ENCODE measurements at regions not wholly inside any gene's neighbourhood (a gene's known extent, or its start where the extent isn't known, plus 50 kb on each side); places are given as distances from the start of the nearest gene placed in this dataset.
"Not testable (repeated sequence)": the region's sequence is repeated elsewhere in the genome, so short reads cannot be mapped to it uniquely, and the experiment has no call there.

GRCh38 chr10:64113792-64114191 lies 592.6 kb downstream of the REEP3 start:
- DNase-seq (ENCODE audit: low read depth in 2 of 2): no peak

GRCh38 chr10:64115471-64115870 lies 594.3 kb downstream of the REEP3 start:
- DNase-seq (ENCODE audit: low read depth in 2 of 2): no peak

DNA sequence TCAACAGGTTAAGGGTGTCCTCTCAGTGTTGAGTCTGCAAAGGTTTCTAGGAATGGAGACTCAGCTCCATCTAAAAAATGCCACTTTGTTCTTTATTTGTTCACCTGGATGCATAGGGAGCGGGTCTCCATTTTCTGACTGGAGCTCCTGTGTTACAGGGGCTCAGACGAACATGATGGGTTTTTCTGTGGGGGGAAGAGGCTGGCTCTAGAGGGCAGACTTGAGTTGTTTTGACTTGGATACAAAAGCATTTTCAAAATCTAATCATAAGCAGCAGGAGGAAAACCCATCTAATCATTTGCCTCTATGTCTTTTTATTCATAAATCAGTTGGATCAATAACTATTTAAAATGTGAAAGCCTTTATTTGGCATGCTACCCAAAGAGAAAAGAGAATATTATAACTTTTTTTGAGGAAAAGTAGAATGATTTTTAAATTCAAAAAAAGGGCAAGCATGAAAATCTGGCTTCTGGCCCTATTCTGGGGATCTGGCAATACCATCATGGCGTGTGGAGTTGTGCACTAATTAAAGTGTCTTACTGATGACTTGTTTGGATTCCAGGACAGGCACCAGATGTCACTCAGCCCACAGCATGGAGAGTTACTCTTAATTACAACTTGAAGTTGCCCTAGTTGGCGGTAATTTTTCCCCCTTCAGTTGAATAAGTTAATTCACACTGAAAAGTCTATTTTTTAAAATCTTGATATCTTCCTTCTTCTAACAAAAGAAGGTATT lies 594.9 kb downstream of the REEP3 start:
- DNase-seq (ENCODE audit: low read depth in 2 of 2): no peak

DNA sequence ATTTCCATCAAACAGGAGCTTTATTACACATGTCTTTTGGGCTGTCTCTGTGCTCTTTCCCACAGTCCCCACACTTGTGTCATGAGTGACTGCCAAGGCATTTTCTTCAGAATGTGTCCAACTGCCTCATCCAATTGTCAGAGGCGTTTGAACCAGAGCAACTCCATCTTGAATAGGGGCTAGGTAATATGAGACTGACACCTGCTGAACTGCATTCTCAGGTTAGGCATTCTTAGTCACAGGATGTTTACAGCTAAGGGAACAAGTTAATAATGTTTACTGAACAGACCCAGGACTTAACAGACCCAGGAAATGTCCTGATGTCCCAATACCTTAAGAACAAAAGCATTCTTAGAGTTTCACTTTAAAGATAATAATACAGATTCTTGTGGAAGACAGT lies 595.5 kb downstream of the REEP3 start:
- DNase-seq (ENCODE audit: low read depth in 2 of 2): no peak

DNA sequence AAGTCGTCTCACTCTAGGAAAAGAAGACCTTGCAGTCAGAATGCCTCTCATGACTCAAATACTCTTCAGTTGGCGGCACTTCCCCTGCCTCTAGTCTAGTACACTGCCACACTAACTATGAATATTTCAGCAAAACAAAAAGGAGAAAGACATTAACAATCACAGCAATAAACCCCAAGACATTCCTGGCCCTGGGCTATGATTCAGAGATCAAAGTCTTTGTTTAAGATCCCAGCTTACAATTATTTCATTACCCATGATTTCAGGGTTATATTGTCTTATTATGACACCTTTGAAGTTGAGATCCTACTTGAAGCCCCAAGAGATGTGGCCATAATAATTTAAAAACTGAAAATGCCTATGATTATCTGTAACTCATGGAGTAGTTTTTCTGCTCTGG lies 597.5 kb downstream of the REEP3 start:
- DNase-seq (ENCODE audit: low read depth in 2 of 2): no peak

GRCh38 chr10:64120301-64120980 lies 599.2 kb downstream of the REEP3 start:
- DNase-seq (ENCODE audit: low read depth in 2 of 2): not testable (repeated sequence)

DNA sequence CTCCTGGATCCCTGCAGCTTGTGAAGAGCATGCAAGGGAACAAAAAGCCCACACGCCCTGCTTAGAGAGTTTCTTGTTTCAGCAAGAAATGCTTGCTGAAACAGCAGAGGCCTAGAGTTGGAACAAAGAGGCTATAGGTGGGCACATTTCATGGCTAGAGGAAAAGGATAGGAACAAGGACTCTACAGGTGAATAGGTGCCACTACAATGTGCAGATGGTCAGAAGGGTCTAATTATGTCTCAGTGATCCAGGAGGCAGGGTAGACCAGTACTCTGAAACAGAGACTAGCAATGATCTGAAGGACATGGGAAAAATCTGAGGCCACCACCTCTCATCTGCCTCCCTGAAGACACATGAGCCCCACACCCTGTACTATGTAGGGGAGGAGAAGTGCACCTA lies 609.0 kb downstream of the REEP3 start:
- no peak for DNase-seq (ENCODE audit: low read depth in 2 of 2)

- no peak for DNase-seq (ENCODE audit: low read depth in 2 of 2)
Measured at GRCh38 chr10:64134676-64135075, 613.5 kb downstream of the REEP3 start.

DNA sequence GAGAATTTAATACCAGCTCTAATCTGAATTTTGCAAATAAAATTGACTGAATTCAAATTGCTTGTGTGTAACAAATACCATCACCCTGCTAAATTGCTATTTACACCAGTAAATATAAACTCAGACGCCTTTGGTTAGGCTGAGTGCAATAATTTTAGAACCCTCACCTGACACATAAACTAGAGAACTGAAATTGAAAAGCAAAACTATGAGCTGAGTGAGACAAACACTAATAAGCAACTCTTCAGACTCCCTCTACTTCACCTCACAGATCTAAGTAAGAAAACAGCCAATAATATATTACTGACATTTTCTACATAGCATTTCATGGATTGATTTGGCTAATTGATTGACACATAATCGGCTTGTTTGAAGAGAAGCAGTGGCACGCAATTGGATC lies 621.2 kb downstream of the REEP3 start:
- DNase-seq (ENCODE audit: low read depth in 2 of 2): no peak

- no peak for DNase-seq (ENCODE audit: low read depth in 2 of 2)
Measured at GRCh38 chr10:64148607-64149006, 627.4 kb downstream of the REEP3 start.

GRCh38 chr10:64156166-64156565 lies 635.0 kb downstream of the REEP3 start:
- no peak for DNase-seq (ENCODE audit: low read depth in 2 of 2)

DNA sequence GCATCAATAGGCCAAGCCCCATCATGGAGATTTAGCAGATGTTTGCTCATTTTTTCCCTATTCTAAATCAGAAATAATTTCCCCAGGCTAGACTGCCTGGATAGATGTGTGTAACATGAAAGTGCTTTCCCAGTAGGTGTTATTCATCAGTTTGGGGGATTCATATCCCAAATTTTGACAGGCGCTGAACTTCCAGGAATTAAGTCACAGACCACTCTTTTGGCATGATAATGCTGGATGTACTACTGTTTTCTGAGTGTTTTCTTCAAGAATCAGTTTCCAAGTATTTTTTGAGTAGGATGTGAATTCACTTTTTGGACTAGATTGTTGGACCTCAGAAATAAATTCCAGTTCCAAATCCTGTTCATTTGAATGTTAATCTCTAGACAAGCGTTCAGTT lies 637.4 kb downstream of the REEP3 start:
- DNase-seq (ENCODE audit: low read depth in 2 of 2): no peak

- DNase-seq (ENCODE audit: low read depth in 2 of 2): no peak
Measured at GRCh38 chr10:64159910-64160872, 639.0 kb downstream of the REEP3 start.

- no peak for DNase-seq (ENCODE audit: low read depth in 2 of 2)
Measured at GRCh38 chr10:64170791-64171190, 649.6 kb downstream of the REEP3 start.

- no peak for DNase-seq (ENCODE audit: low read depth in 2 of 2)
Measured at GRCh38 chr10:64173826-64174225, 652.6 kb downstream of the REEP3 start.

GRCh38 chr10:64174666-64175255 lies 653.6 kb downstream of the REEP3 start:
- no peak for DNase-seq (ENCODE audit: low read depth in 2 of 2)

GRCh38 chr10:64175271-64175962 lies 654.2 kb downstream of the REEP3 start:
- DNase-seq (ENCODE audit: low read depth in 2 of 2): no peak

- DNase-seq (ENCODE audit: low read depth in 2 of 2): no peak
Measured at GRCh38 chr10:64182671-64183070, 661.5 kb downstream of the REEP3 start.

GRCh38 chr10:64191286-64191685 lies 670.1 kb downstream of the REEP3 start:
- DNase-seq (ENCODE audit: low read depth in 2 of 2): no peak

DNA sequence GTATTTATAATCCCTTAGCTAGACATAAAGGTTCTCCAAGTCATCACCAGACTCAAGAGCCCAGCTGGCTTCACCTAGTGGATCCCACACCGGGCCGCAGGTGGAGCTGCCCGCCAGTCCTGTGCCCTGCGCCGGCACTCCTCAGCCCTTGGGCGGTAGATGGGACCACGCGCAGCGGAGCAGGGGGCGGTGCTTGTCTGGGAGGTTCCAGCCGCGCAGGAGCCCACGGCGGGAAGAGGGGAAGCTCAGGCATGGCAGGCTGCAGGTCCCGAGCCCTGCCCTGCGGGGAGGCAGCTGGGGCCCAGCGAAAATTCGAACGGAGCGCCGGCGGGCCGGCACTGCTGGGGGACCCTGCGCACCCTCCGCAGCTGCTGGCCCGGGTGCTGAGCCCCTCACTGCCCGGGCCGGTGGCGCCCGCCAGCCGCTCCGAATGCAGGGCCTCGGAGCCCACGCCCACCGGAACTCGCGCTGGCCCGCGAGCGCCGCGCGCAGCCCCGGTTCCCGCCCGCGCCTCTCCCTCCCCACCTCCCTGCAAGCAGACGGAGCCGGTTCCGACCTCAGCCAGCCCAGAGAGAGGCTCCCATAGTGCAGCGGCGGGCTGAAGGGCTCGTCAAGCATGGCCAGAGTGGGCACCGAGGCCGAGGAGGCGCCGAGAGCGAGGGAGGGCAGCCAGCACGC lies 675.6 kb downstream of the REEP3 start:
- DNase-seq (ENCODE audit: low read depth in 2 of 2): no peak

DNA sequence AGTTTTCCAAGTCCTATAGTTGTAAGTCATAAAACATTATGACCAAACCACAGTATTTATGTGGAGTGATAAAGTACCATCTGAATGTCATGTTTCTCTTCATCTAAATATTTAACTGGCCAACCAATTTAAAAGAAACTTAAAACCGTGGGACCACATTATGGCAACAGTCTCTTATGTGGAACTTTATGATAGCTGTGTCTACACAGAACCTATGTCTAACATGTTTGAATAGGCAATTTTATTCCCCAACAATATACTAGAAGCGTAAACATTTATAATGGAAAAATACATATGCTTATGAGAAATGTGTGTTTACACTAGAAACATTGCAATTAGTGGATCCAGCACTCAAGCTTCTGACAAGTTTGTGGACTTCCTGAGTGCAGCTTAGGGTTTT lies 680.7 kb downstream of the REEP3 start:
- DNase-seq (ENCODE audit: low read depth in 2 of 2): no peak
